Upper lobe of right lung (tissue), 1 donor: ENCODE measurements at regions not wholly inside any gene's neighbourhood (a gene's known extent, or its start where the extent isn't known, plus 50 kb on each side); places are given as distances from the start of the nearest gene placed in this dataset.

Experiments
- ATAC-seq: fragments of 200-7000 bp; cut with Tn5 transposase; one replicate; pipeline ENCODE4 v1.9.1; 2020; ENCODE audit warnings: mild to moderate bottlenecking, moderate library complexity
- DNase-seq: peaks from one replicate; pipeline ENCODE4 v3.0.0-alpha.2; 2020
- H3K27ac ChIP-seq: fragments of 200-600 bp; one replicate; pipeline ENCODE4 v1.8.0; 2022
- H3K27me3 ChIP-seq: fragments of 200-600 bp; one replicate; pipeline ENCODE4 v1.8.0; 2022; ENCODE audit warnings: mild to moderate bottlenecking
- H3K36me3 ChIP-seq: fragments of 200-600 bp; one replicate; pipeline ENCODE4 v1.8.0; 2022
- H3K4me1 ChIP-seq: fragments of 200-600 bp; one replicate; pipeline ENCODE4 v1.8.0; 2022
- H3K4me3 ChIP-seq: fragments of 200-600 bp; one replicate; pipeline ENCODE4 v1.8.0; 2022; ENCODE audit warnings: mild to moderate bottlenecking
- H3K9me3 ChIP-seq: fragments of 200-600 bp; one replicate; pipeline ENCODE4 v1.8.0; 2022
- CTCF ChIP-seq: fragments of 200-600 bp; IDR thresholded peaks from one replicate; pipeline ENCODE4 v1.8.0; 2022; ENCODE audit warnings: antibody characterized with exemption
- intact Hi-C: fragments of 100-400 bp; cut with DNase I; formaldehyde crosslinking; loops from one replicate; pipeline ENCODE4 v1.11.0; 2022
- donor health status: DM: no; HTN: yes; CAD: no; lungs with severe emphysema.

- Histone ChIP-seq H3K36me3 (no peaks in the 10 kb centered on the region), H3K4me3 (no peak overlapping the region), H3K27me3 (no peaks in the 10 kb centered on the region), H3K4me1 (no peaks in the 10 kb centered on the region), H3K27ac (no peak overlapping the region), H3K9me3 (no peaks in the 10 kb centered on the region)
- intact Hi-C loops = no loop called here
- DNase-seq = no peak
- ATAC-seq = no peak
- no peak for TF ChIP-seq CTCF
Measured at GRCh38 chr18:41548521-41549260, 406.3 kb upstream of the PIK3C3 start.

GRCh38 chr18:41545091-41545888, 409.7 kb upstream of the PIK3C3 start:
- DNase-seq = no peak
- Histone ChIP-seq H3K4me1 (no peaks in the 10 kb centered on the region), H3K27me3 (no peaks in the 10 kb centered on the region), H3K27ac (no peak overlapping the region), H3K4me3 (no peak overlapping the region), H3K36me3 (no peaks in the 10 kb centered on the region), H3K9me3 (no peaks in the 10 kb centered on the region)
- TF ChIP-seq CTCF = no peak
- no peak for ATAC-seq
- intact Hi-C loops = no loop called here

GRCh38 chr18:41543815-41544214, 411.2 kb upstream of the PIK3C3 start:
- intact Hi-C loops = no loop called here

GRCh38 chr18:41540237-41540871, 414.7 kb upstream of the PIK3C3 start:
- TF ChIP-seq CTCF = no peak
- no peaks in the 10 kb centered on the region for H3K27me3 ChIP-seq
- ATAC-seq = no peak
- H3K4me1 ChIP-seq = no peaks in the 10 kb centered on the region
- no peak for DNase-seq
- no peak overlapping the region for H3K27ac ChIP-seq
- intact Hi-C loops = no loop called here
- no peaks in the 10 kb centered on the region for H3K36me3 ChIP-seq
- H3K4me3 ChIP-seq = no peak overlapping the region
- no peaks in the 10 kb centered on the region for H3K9me3 ChIP-seq

More at GRCh38 chr18:41543815-41544214, 411.2 kb upstream of the PIK3C3 start:
- H3K9me3 ChIP-seq = no peaks in the 10 kb centered on the region
- ATAC-seq (no peak), DNase-seq (no peak)
- no peak overlapping the region for H3K4me3 ChIP-seq
- no peak for TF ChIP-seq CTCF
- no peak overlapping the region for H3K27ac ChIP-seq
- H3K4me1 ChIP-seq = no peaks in the 10 kb centered on the region
- H3K36me3 ChIP-seq = no peaks in the 10 kb centered on the region
- no peaks in the 10 kb centered on the region for H3K27me3 ChIP-seq

- H3K27me3 ChIP-seq = no peaks in the 10 kb centered on the region
- DNase-seq = no peak
- no peak for ATAC-seq
- H3K36me3 ChIP-seq = no peaks in the 10 kb centered on the region
- H3K9me3 ChIP-seq = no peaks in the 10 kb centered on the region
- TF ChIP-seq CTCF = no peak
- intact Hi-C loops = no loop called here
- no peaks in the 10 kb centered on the region for H3K4me1 ChIP-seq
- H3K4me3 ChIP-seq = no peak overlapping the region
- H3K27ac ChIP-seq = no peak overlapping the region
Measured at GRCh38 chr18:41538751-41539150, 416.3 kb upstream of the PIK3C3 start.
